ENCODE measurements at regions not wholly inside any gene's neighbourhood (a gene's known extent, or its start where the extent isn't known, plus 50 kb on each side); places are given as distances from the start of the nearest gene placed in this dataset.

GRCh38 chr1:63005812-63006211 is 221.9 kb downstream of the ATG4C start:
- no peak for TF ChIP-seq EZH2 (IDR thresholded peaks at IDR 0.05; ENCODE audit: low read depth)
- no peak for TF ChIP-seq CTCF (conservative IDR thresholded peaks at IDR 0.05)
